ENCODE measurements at regions not wholly inside any gene's neighbourhood (a gene's known extent, or its start where the extent isn't known, plus 50 kb on each side); places are given as distances from the start of the nearest gene placed in this dataset.

DNA sequence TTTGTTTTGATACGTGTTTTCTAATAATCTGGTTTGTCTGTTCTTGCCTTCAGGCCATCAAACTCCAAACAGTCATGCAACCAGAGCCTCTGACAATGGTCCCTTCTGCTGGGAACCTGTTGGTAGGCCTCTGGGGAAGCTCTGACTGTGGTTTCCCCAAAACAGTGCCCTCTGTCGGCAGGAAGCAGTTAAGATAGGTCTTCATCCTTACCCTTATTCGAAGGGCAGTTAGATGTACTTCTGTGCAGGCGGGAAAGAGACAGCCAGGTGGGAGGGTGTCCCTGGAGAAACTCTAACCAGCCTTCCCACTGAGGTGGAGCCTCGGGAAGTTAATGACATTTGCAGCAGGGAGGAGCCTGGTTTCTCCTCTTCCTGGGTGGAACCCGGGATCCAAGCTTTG, 81.6 kb upstream of the CHMP2B start:
- TF ChIP-seq, protein P1, sequence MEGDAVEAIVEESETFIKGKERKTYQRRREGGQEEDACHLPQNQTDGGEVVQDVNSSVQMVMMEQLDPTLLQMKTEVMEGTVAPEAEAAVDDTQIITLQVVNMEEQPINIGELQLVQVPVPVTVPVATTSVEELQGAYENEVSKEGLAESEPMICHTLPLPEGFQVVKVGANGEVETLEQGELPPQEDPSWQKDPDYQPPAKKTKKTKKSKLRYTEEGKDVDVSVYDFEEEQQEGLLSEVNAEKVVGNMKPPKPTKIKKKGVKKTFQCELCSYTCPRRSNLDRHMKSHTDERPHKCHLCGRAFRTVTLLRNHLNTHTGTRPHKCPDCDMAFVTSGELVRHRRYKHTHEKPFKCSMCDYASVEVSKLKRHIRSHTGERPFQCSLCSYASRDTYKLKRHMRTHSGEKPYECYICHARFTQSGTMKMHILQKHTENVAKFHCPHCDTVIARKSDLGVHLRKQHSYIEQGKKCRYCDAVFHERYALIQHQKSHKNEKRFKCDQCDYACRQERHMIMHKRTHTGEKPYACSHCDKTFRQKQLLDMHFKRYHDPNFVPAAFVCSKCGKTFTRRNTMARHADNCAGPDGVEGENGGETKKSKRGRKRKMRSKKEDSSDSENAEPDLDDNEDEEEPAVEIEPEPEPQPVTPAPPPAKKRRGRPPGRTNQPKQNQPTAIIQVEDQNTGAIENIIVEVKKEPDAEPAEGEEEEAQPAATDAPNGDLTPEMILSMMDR (IDR thresholded peaks at IDR 0.05; ENCODE audit: low read depth, low read length): peak; percentile 35
- peak; percentile 12 to 37 for DNase-seq (ENCODE audit: low read depth in 1 of 2, low spot score in 1 of 2)
- no peaks in the 10 kb centered on the region for H3K27me3 ChIP-seq
- no peak overlapping the region for H3K4me3 ChIP-seq
- H3K36me3 ChIP-seq: no peaks in the 10 kb centered on the region
- no peak overlapping the region for H3K27ac ChIP-seq
- H3K9me3 ChIP-seq (ENCODE audit: low read depth): no peaks in the 10 kb centered on the region
- H3K4me1 ChIP-seq (ENCODE audit: low read depth): no peaks in the 10 kb centered on the region

DNA sequence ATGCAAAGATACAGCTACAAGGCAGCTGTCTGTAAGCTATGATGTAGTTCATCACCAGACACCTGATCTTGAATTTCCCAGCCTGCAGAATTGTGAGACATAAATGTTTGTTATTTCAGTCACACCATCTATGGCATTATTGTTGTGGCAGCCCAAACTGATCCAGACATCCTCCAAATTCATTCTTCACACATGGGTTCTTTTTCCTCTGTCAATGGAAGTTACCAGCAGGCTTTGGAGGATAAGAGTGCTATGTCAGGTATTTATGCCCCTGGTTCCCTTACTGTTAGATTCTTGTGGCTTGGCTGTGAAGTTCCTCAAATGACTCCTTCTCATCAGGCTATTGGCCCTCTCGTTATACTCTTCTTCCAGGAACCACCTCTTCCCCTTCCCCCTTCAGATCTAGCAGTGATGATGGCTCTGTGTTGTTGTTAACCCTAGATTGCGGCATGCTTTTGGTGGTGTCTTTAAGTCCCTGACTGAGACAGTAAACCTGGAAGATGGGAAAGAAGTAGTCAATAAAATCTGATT, 91.0 kb upstream of the CHMP2B start:
- Histone ChIP-seq H3K36me3 (no peaks in the 10 kb centered on the region), H3K4me3 (no peak overlapping the region), H3K9me3 (ENCODE audit: low read depth) (no peaks in the 10 kb centered on the region), H3K27me3 (no peaks in the 10 kb centered on the region), H3K27ac (no peak overlapping the region), H3K4me1 (ENCODE audit: low read depth) (no peaks in the 10 kb centered on the region)
- no peak for DNase-seq (ENCODE audit: low read depth in 1 of 2, low spot score in 1 of 2)
- TF ChIP-seq, protein P1 (IDR thresholded peaks at IDR 0.05; ENCODE audit: low read depth, low read length): no peak

- H3K27me3 ChIP-seq: no peaks in the 10 kb centered on the region
- H3K4me3 ChIP-seq: no peak overlapping the region
- H3K9me3 ChIP-seq (ENCODE audit: low read depth): no peaks in the 10 kb centered on the region
- TF ChIP-seq, protein P1 (IDR thresholded peaks at IDR 0.05; ENCODE audit: low read depth, low read length): no peak
- no peak overlapping the region for H3K27ac ChIP-seq
- no peak for DNase-seq (ENCODE audit: low read depth in 1 of 2, low spot score in 1 of 2)
- H3K4me1 ChIP-seq (ENCODE audit: low read depth): no peaks in the 10 kb centered on the region
- no peaks in the 10 kb centered on the region for H3K36me3 ChIP-seq
Observed at GRCh38 chr3:87135412-87135811, 91.7 kb upstream of the CHMP2B start.

DNA sequence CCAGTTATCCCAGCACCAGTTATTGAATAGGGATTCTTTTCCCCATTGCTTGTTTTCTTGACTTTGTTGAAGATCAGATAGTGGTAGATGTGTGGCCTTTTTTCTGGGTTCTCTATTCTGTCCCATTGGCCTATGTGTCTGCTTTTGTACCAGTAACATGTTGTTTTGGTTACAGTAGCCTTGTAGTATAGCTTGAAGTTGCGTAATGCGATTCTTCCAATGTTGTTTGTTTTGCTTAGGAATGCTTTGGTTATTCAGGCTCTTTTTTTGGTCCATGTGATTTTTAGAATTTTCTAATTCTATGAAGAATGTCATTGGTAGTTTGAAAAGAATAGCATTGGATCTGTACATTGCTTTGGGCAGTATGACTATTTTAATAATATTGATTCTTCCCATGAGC, 94.3 kb upstream of the CHMP2B start:
- Histone ChIP-seq H3K27me3 (no peaks in the 10 kb centered on the region), H3K4me3 (no peak overlapping the region), H3K36me3 (no peaks in the 10 kb centered on the region), H3K9me3 (ENCODE audit: low read depth) (no peaks in the 10 kb centered on the region), H3K4me1 (ENCODE audit: low read depth) (no peaks in the 10 kb centered on the region), H3K27ac (no peak overlapping the region)
- peak in 1 of 2 donors; percentile 16 for DNase-seq (ENCODE audit: low read depth in 1 of 2, low spot score in 1 of 2)
- TF ChIP-seq, protein P1 (IDR thresholded peaks at IDR 0.05; ENCODE audit: low read depth, low read length): no peak

GRCh38 chr3:87128006-87128405, 99.1 kb upstream of the CHMP2B start:
- no peak overlapping the region for H3K4me3 ChIP-seq
- no peak for DNase-seq (ENCODE audit: low read depth in 1 of 2, low spot score in 1 of 2)

More at GRCh38 chr3:87128006-87128405, 99.1 kb upstream of the CHMP2B start:
- Histone ChIP-seq H3K27ac (no peak overlapping the region), H3K27me3 (no peaks in the 10 kb centered on the region), H3K4me1 (ENCODE audit: low read depth) (no peaks in the 10 kb centered on the region), H3K36me3 (no peaks in the 10 kb centered on the region), H3K9me3 (ENCODE audit: low read depth) (no peaks in the 10 kb centered on the region)
- TF ChIP-seq, protein P1 (IDR thresholded peaks at IDR 0.05; ENCODE audit: low read depth, low read length): no peak

All from cardiac muscle cell (in vitro differentiated cells and primary cell).